IMR-90 (cell line): ENCODE measurements at regions not wholly inside any gene's neighbourhood (a gene's known extent, or its start where the extent isn't known, plus 50 kb on each side); places are given as distances from the start of the nearest gene placed in this dataset.

ENCODE experiments used
- ATAC-seq: fragments of 200-7000 bp; cut with Tn5 transposase; 2 replicates; pipeline ENCODE4 v1.9.1; 2020; ENCODE audit warnings: low read depth, mild to moderate bottlenecking, moderate library complexity
- BruUV-seq: library from RNA; stranded (reverse); fragments of 400-500 nt; replicated peaks from 2 replicates; lab custom pipeline; 2021; lab: Mats Ljungman, UMichigan
- CTCF ChIA-PET: fragments of 300-600 bp; formaldehyde crosslinking; extraction: SDS; loops from one replicate; lab custom pipeline; 2021; ENCODE audit warnings: antibody characterized with exemption; lab: Yijun Ruan, JAX
- POLR2A ChIA-PET: fragments of 300-600 bp; sonication (Branson Sonifier 250); formaldehyde crosslinking; loops from one replicate; lab custom pipeline; 2022; ENCODE audit warnings: antibody characterized with exemption; ENCODE audit not compliant: unreplicated experiment; lab: Charles Lee
- DNase-seq: peaks from one replicate; pipeline ENCODE4 v3.0.0; 2013
- H2AFZ ChIP-seq: replicated peaks from 2 replicates; pipeline ENCODE3; 2013; ENCODE audit warnings: low read length, mild to moderate bottlenecking; ENCODE audit not compliant: poor library complexity
- H2AK5ac ChIP-seq: 2 replicates; pipeline ENCODE4 v1.6.1; 2013; ENCODE audit warnings: low read depth, low read length, inconsistent platforms
- H2AK9ac ChIP-seq: replicated peaks from 2 replicates; pipeline ENCODE3; 2013; ENCODE audit warnings: mild to moderate bottlenecking, low read depth, low read length, moderate library complexity; ENCODE audit not compliant: poor library complexity
- H2BK120ac ChIP-seq: 2 replicates; pipeline ENCODE4 v1.6.1; 2013; ENCODE audit warnings: low read depth, low read length, inconsistent platforms
- H2BK15ac ChIP-seq: 3 replicates; pipeline ENCODE4 v1.6.1; 2013; ENCODE audit warnings: low read depth, low read length, inconsistent platforms
- H2BK20ac ChIP-seq: 2 replicates; pipeline ENCODE4 v1.6.1; 2013; ENCODE audit warnings: low read depth, mild to moderate bottlenecking, inconsistent platforms, low read length, moderate library complexity
- H2BK5ac ChIP-seq: 2 replicates; pipeline ENCODE4 v1.6.1; 2013; ENCODE audit warnings: mild to moderate bottlenecking, low read depth, low read length, inconsistent platforms; ENCODE audit not compliant: poor library complexity, severe bottlenecking
- H3K14ac ChIP-seq: replicated peaks from 2 replicates; pipeline ENCODE4 v1.6.1; 2013; ENCODE audit warnings: low read depth, low read length, inconsistent platforms
- H3K18ac ChIP-seq: 2 replicates; pipeline ENCODE4 v1.6.1; 2013; ENCODE audit warnings: low read depth, low read length, control low read depth
- H3K23ac ChIP-seq: 2 replicates; pipeline ENCODE4 v1.6.1; 2013; ENCODE audit warnings: low read depth, low read length, inconsistent platforms
- H3K27ac ChIP-seq: 2 replicates; pipeline ENCODE4 v1.5.1; 2013; ENCODE audit warnings: mild to moderate bottlenecking, control low read depth, low read length; ENCODE audit not compliant: insufficient read depth
- H3K27me3 ChIP-seq: 2 replicates; pipeline ENCODE4 v1.6.1; 2013; ENCODE audit warnings: low read length; ENCODE audit not compliant: control insufficient read depth, insufficient read depth
- H3K36me3 ChIP-seq: 2 replicates; pipeline ENCODE4 v1.6.1; 2013; ENCODE audit warnings: low read length, mixed read lengths; ENCODE audit not compliant: control insufficient read depth, insufficient read depth
- H3K4ac ChIP-seq: 2 replicates; pipeline ENCODE4 v1.6.1; 2013; ENCODE audit warnings: low read depth, low read length, inconsistent platforms
- H3K4me1 ChIP-seq: 2 replicates; pipeline ENCODE4 v1.6.1; 2013; ENCODE audit warnings: low read length, mixed read lengths; ENCODE audit not compliant: control insufficient read depth, insufficient read depth
- H3K4me2 ChIP-seq: 2 replicates; pipeline ENCODE4 v1.6.1; 2013; ENCODE audit warnings: low read depth, mild to moderate bottlenecking, control low read depth, low read length, moderate library complexity
- H3K4me3 ChIP-seq: 2 replicates; pipeline ENCODE4 v1.5.1; 2013; ENCODE audit warnings: low read depth, mild to moderate bottlenecking, control low read depth, low read length, moderate library complexity; ENCODE audit not compliant: insufficient read depth
- H3K56ac ChIP-seq: 2 replicates; pipeline ENCODE4 v1.6.1; 2013; ENCODE audit warnings: low read length, inconsistent platforms; ENCODE audit not compliant: insufficient read depth; ENCODE audit errors: extremely low read depth
- H3K79me1 ChIP-seq, 2 experiments: 2 replicates each; pipeline ENCODE4 v1.6.1; 2013; ENCODE audit warnings: low read length in 2 of 2, inconsistent platforms in 1 of 2, low read depth in 1 of 2
- H3K9ac ChIP-seq: 2 replicates; pipeline ENCODE4 v1.6.1; 2013; ENCODE audit warnings: low read depth, low read length, control low read depth
- H3K9me1 ChIP-seq: 2 replicates; pipeline ENCODE4 v1.6.1; 2013; ENCODE audit warnings: low read length, inconsistent platforms; ENCODE audit not compliant: insufficient read depth
- H3K9me3 ChIP-seq: 2 replicates; pipeline ENCODE4 v1.6.1; 2013; ENCODE audit warnings: low read length; ENCODE audit not compliant: control insufficient read depth, insufficient read depth
- H4K20me1 ChIP-seq: 2 replicates; pipeline ENCODE4 v1.6.1; 2013; ENCODE audit warnings: low read length, inconsistent platforms; ENCODE audit not compliant: insufficient read depth
- H4K5ac ChIP-seq: 2 replicates; pipeline ENCODE4 v1.6.1; 2013; ENCODE audit warnings: mild to moderate bottlenecking, low read depth, low read length, control low read depth
- H4K8ac ChIP-seq, 2 experiments: 2 replicates each; pipeline ENCODE4 v1.6.1; 2013; ENCODE audit warnings: low read depth in 2 of 2, low read length in 2 of 2, control low read depth in 1 of 2, inconsistent platforms in 1 of 2
- H4K91ac ChIP-seq: 2 replicates; pipeline ENCODE4 v1.6.1; 2013; ENCODE audit warnings: low read depth, low read length, inconsistent platforms; ENCODE audit not compliant: insufficient read depth
- BHLHE40 ChIP-seq: fragments of 150-350 bp; IDR thresholded peaks from 2 replicates; pipeline ENCODE4 v1.6.1; 2016; ENCODE audit warnings: mild to moderate bottlenecking, low read depth, low read length
- CEBPB ChIP-seq: IDR thresholded peaks from 2 replicates; pipeline ENCODE4 v1.6.1; 2012; ENCODE audit warnings: low read depth, low read length, improper control_type of control experiment
- CHD1 ChIP-seq: IDR thresholded peaks from 2 replicates; pipeline ENCODE4 v1.6.1; 2012; ENCODE audit warnings: low read depth, low read length, improper control_type of control experiment
- ELK1 ChIP-seq: fragments of 150-350 bp; IDR thresholded peaks from 2 replicates; pipeline ENCODE4 v1.6.1; 2016; ENCODE audit warnings: low read depth, mild to moderate bottlenecking, low read length, moderate library complexity, borderline replicate concordance
- FOS ChIP-seq: fragments of 150-350 bp; IDR thresholded peaks from 2 replicates; pipeline ENCODE4 v1.6.1; 2016; ENCODE audit warnings: low read depth, low read length
- MAFK ChIP-seq: IDR thresholded peaks from 2 replicates; pipeline ENCODE4 v1.6.1; 2012; ENCODE audit warnings: low read depth, low read length, improper control_type of control experiment
- MAZ ChIP-seq: IDR thresholded peaks from 2 replicates; pipeline ENCODE4 v1.6.1; 2012; ENCODE audit warnings: low read depth, mild to moderate bottlenecking, low read length, improper control_type of control experiment, moderate library complexity, borderline replicate concordance
- MXI1 ChIP-seq: IDR thresholded peaks from 2 replicates; pipeline ENCODE4 v1.6.1; 2012; ENCODE audit warnings: low read depth, mild to moderate bottlenecking, low read length, moderate library complexity, borderline replicate concordance
- NFE2L2 ChIP-seq: fragments of 150-350 bp; IDR thresholded peaks from 2 replicates; pipeline ENCODE4 v1.6.1; 2016; ENCODE audit warnings: low read depth, mild to moderate bottlenecking, low read length
- POLR2A ChIP-seq: IDR thresholded peaks from 2 replicates; pipeline ENCODE4 v1.6.1; 2012; ENCODE audit warnings: mild to moderate bottlenecking, low read depth, low read length
- RAD21 ChIP-seq: IDR thresholded peaks from 2 replicates; pipeline ENCODE4 v1.6.1; 2012; ENCODE audit warnings: low read length, improper control_type of control experiment
- RCOR1 ChIP-seq: IDR thresholded peaks from 2 replicates; pipeline ENCODE4 v1.6.1; 2012; ENCODE audit warnings: mild to moderate bottlenecking, low read length, improper control_type of control experiment; ENCODE audit not compliant: insufficient replicate concordance
- RFX5 ChIP-seq: IDR thresholded peaks from 2 replicates; pipeline ENCODE4 v1.8.0; 2012; ENCODE audit warnings: low read depth, mild to moderate bottlenecking, low read length, moderate library complexity
- SMC3 ChIP-seq: fragments of 150-350 bp; IDR thresholded peaks from 2 replicates; pipeline ENCODE4 v1.6.1; 2016; ENCODE audit warnings: low read depth, mild to moderate bottlenecking, antibody characterized with exemption, low read length, moderate library complexity
- USF2 ChIP-seq: fragments of 150-350 bp; IDR thresholded peaks from 2 replicates; pipeline ENCODE4 v1.6.1; 2017; ENCODE audit warnings: mild to moderate bottlenecking, antibody characterized with exemption, low read length, low read depth
- WGBS, 2 experiments: methylation state at CpG; one replicate each; pipeline versions ENCODE4 v1.1.5 to v1.1.7; 2013; ENCODE audit warnings: missing lambda C conversion rate in 2 of 2; ENCODE audit not compliant: insufficient read length in 1 of 2; ENCODE audit errors: extremely low coverage in 2 of 2; 5-methylcytosine and 5-hydroxymethylcytosine counted together
- dilution Hi-C: fragments of 300-500 bp; cut with HindIII; formaldehyde crosslinking; loops from one replicate; pipeline ENCODE4 v1.14.3; 2018; ENCODE audit warnings: low sequenced_read_pairs; ENCODE audit not compliant: unreplicated experiment
- in situ Hi-C: fragments of 300-500 bp; cut with MboI; formaldehyde crosslinking; loops from 3 replicates; pipeline ENCODE4 v1.14.3; 2019; ENCODE audit warnings: low sequenced_read_pairs, inconsistent platforms, mixed read lengths
- intact Hi-C: fragments of 100-400 bp; cut with micrococcal nuclease; formaldehyde crosslinking; loops from 2 replicates; pipeline ENCODE4 v1.10.0; 2022
- TF ChIP-seq, protein P1 (sequence below): conservative IDR thresholded peaks from 2 replicates; pipeline ENCODE4 v1.5.1; 2012; ENCODE audit warnings: mild to moderate bottlenecking, low read depth, low read length, improper control_type of control experiment

DNA sequence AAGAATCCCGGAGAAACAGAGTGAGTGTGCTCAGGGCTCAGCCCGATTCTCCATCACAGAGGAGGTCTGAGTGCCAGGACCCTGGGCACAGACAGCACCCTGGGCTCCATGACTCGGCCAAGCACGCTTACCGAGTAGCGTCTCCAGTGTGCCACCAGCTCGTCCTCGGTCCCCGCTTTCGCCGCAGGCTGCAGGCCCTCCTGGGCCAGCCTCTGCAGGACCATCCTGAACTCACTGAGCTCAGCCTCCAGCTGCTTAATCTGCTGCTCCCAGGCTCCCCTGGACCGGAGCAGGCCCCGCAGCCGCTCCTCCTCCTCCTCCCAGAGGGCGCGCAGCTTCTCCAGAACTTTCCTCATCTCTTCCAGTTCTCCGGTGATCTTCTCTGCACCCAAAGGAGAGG, 61.2 kb downstream of the SYNE3 start:
- Histone ChIP-seq H3K18ac (no peak overlapping the region), H3K23ac (no peak overlapping the region), H2BK5ac (no peak overlapping the region), H2AK9ac (no peak overlapping the region), H3K79me1 (peaks cover 0 to 11% of the 10 kb centered on the region in 2 experiments; a peak in 1 of 4 replicates), H2BK120ac (no peak overlapping the region), H3K9ac (no peak overlapping the region), H2BK15ac (no peak overlapping the region), H3K4me1 (no peaks in the 10 kb centered on the region), H3K4me3 (no peak overlapping the region), H3K9me1 (peaks cover 8% of the 10 kb centered on the region), H2AFZ (no peak overlapping the region), H3K56ac (no peak overlapping the region), H2AK5ac (no peak overlapping the region), H3K4me2 (no peak overlapping the region), H3K36me3 (peaks cover 9% of the 10 kb centered on the region; the same call in 1 of the 2 replicates), H3K27me3 (no peaks in the 10 kb centered on the region), H3K4ac (no peak overlapping the region), H3K9me3 (no peaks in the 10 kb centered on the region), H2BK20ac (no peak overlapping the region), H4K20me1 (no peaks in the 10 kb centered on the region), H3K27ac (no peak overlapping the region), H4K8ac (no peak overlapping the region), H3K14ac (no peak overlapping the region), H4K5ac (no peak overlapping the region), H4K91ac (no peak overlapping the region)
- BruUV-seq: no TSS peak
- dilution Hi-C loops (no loop called here), intact Hi-C loops (no loop called here), in situ Hi-C loops (no loop called here)
- TF ChIP-seq MAFK (no peak), USF2 (no peak), MXI1 (no peak), CEBPB (no peak), NFE2L2 (no peak), CHD1 (no peak), RFX5 (no peak), ELK1 (no peak), BHLHE40 (no peak), SMC3 (no peak), POLR2A (no peak), MAZ (no peak), FOS (no peak), RAD21 (no peak), RCOR1 (no peak)
- TF ChIP-seq, protein P1, sequence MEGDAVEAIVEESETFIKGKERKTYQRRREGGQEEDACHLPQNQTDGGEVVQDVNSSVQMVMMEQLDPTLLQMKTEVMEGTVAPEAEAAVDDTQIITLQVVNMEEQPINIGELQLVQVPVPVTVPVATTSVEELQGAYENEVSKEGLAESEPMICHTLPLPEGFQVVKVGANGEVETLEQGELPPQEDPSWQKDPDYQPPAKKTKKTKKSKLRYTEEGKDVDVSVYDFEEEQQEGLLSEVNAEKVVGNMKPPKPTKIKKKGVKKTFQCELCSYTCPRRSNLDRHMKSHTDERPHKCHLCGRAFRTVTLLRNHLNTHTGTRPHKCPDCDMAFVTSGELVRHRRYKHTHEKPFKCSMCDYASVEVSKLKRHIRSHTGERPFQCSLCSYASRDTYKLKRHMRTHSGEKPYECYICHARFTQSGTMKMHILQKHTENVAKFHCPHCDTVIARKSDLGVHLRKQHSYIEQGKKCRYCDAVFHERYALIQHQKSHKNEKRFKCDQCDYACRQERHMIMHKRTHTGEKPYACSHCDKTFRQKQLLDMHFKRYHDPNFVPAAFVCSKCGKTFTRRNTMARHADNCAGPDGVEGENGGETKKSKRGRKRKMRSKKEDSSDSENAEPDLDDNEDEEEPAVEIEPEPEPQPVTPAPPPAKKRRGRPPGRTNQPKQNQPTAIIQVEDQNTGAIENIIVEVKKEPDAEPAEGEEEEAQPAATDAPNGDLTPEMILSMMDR: no peak
- 88% methylated on average over 10 of the region's 17 CpGs; no CpG with 5 or more reads in 1 of the 2 experiments for WGBS, 2 experiments
- POLR2A ChIA-PET: no interaction called here
- DNase-seq (no peak), ATAC-seq (no peak)
- CTCF ChIA-PET: interaction anchor here (0.7 kb wide), 1 partner anchor 13 kb away, joined by 3 read pairs; no protein-coding TSS in a partner anchor
